MM.1S (cell line): ENCODE measurements at regions not wholly inside any gene's neighbourhood (a gene's known extent, or its start where the extent isn't known, plus 50 kb on each side); places are given as distances from the start of the nearest gene placed in this dataset.

Experiments
- CTCF ChIP-seq: fragments of 300-600 bp; sonication (generic); IDR thresholded peaks from 2 replicates; pipeline ENCODE4 v1.5.1; 2016; ENCODE audit warnings: antibody characterized with exemption, low read length, mixed read lengths
- EZH2 ChIP-seq: fragments of 300-600 bp; sonication (generic); optimal IDR thresholded peaks from 2 replicates; pipeline ENCODE3; 2017; ENCODE audit warnings: low read depth, mild to moderate bottlenecking, antibody characterized with exemption, low read length, mixed read lengths

GRCh38 chr1:34696981-34697380 lies 57.9 kb upstream of the GJB5 start:
- TF ChIP-seq CTCF = no peak
- no peak for TF ChIP-seq EZH2
